ENCODE measurements at regions not wholly inside any gene's neighbourhood (a gene's known extent, or its start where the extent isn't known, plus 50 kb on each side); places are given as distances from the start of the nearest gene placed in this dataset.

DNA sequence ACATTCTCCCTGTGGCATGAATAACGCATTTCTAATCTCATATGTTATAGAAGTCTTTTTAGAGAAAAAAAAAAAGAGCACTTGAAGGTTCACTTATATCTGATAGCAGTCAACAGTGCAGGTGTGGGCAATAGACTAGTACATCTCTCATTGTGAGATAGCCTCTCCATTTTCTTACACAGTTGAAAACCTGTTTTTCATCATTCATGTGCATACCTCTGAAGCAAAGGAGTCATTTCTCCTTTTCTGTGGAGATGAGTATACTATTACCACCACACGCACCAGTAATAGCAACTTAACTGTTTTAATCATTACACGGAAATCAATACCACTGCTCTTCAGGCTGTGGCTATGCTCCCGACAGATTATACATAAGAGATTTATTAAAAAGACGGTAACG lies 1653.3 kb upstream of the TMEFF2 start (continued):
- TF ChIP-seq, protein P1, sequence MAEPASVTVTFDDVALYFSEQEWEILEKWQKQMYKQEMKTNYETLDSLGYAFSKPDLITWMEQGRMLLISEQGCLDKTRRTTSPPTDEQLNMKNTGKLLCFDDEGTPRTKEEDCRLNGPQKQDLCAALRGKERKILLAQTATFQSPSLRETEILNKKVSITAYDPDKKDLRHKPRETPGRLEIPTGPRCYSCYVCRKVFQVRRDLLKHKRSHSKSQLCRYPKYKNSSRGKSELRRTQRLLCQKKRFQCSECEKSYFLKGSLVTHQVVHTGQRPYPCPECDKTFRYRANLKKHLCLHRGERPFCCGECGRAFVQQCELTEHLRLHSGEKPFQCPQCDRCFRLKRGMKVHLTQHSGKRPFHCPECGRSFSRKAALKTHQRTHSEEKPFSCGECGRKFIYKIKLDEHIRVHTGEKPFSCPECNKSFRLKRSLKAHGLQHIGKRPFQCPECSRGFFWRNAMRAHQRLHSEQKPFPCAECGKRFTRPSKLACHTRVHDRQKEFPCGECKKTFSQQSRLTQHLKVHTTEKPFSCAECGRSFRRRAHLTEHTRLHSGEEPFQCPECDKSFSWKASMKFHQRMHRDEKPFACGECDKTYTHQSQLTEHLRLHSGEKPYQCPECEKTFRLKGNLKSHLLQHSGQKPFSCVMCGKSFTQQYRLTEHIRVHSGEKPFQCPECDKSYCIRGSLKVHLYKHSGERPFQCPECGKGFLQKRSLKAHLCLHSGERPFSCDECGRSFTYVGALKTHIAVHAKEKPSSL (CRISPR knock-in tag; conservative IDR thresholded peaks at IDR 0.05) = no peak
- TF ChIP-seq, protein P2, sequence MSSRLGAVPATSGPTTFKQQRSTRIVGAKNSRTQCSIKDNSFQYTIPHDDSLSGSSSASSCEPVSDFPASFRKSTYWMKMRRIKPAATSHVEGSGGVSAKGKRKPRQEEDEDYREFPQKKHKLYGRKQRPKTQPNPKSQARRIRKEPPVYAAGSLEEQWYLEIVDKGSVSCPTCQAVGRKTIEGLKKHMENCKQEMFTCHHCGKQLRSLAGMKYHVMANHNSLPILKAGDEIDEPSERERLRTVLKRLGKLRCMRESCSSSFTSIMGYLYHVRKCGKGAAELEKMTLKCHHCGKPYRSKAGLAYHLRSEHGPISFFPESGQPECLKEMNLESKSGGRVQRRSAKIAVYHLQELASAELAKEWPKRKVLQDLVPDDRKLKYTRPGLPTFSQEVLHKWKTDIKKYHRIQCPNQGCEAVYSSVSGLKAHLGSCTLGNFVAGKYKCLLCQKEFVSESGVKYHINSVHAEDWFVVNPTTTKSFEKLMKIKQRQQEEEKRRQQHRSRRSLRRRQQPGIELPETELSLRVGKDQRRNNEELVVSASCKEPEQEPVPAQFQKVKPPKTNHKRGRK (CRISPR knock-in tag; IDR thresholded peaks at IDR 0.05; ENCODE audit: borderline replicate concordance) = no peak
- TF ChIP-seq MYBL2 (CRISPR knock-in tag; IDR thresholded peaks at IDR 0.05) (no peak), GABPB1 (CRISPR knock-in tag; IDR thresholded peaks at IDR 0.05) (no peak), NR2C2 (CRISPR knock-in tag; IDR thresholded peaks at IDR 0.05) (no peak), HMGA2 (CRISPR knock-in tag; IDR thresholded peaks at IDR 0.05) (no peak)
- TF ChIP-seq, protein P3, sequence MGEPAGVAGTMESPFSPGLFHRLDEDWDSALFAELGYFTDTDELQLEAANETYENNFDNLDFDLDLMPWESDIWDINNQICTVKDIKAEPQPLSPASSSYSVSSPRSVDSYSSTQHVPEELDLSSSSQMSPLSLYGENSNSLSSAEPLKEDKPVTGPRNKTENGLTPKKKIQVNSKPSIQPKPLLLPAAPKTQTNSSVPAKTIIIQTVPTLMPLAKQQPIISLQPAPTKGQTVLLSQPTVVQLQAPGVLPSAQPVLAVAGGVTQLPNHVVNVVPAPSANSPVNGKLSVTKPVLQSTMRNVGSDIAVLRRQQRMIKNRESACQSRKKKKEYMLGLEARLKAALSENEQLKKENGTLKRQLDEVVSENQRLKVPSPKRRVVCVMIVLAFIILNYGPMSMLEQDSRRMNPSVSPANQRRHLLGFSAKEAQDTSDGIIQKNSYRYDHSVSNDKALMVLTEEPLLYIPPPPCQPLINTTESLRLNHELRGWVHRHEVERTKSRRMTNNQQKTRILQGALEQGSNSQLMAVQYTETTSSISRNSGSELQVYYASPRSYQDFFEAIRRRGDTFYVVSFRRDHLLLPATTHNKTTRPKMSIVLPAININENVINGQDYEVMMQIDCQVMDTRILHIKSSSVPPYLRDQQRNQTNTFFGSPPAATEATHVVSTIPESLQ (CRISPR knock-in tag; IDR thresholded peaks at IDR 0.05) = no peak

DNA sequence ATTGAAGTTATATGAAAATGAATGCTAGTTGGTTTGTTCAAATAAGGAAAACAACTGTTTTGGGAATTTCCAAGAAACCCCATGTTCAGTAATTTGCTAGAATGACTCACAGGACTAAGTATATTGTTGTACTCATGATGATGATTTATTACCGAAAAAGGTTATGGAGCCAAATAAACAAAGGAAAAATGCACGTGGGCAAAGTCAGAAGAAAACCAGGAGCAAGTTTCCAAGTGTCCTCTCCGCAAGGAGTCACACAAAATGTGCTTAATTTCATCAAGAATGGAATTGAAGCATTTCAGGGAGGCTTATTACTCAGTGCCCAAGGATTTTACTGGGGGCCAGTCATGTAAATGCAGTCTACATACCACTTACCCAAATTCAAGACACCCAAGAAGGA lies 1652.4 kb upstream of the TMEFF2 start:
- peaks cover 3% of the 10 kb centered on the region; the same call in 1 of the 2 replicates for H3K9me3 Mint-ChIP-seq
- ChIA-PET CTCF (no interaction called here), POLR2A (no interaction called here)
- H3K27ac Mint-ChIP-seq = no peak overlapping the region
- no peak for DNase-seq (ENCODE audit: low spot score)
- TF ChIP-seq, protein P4, sequence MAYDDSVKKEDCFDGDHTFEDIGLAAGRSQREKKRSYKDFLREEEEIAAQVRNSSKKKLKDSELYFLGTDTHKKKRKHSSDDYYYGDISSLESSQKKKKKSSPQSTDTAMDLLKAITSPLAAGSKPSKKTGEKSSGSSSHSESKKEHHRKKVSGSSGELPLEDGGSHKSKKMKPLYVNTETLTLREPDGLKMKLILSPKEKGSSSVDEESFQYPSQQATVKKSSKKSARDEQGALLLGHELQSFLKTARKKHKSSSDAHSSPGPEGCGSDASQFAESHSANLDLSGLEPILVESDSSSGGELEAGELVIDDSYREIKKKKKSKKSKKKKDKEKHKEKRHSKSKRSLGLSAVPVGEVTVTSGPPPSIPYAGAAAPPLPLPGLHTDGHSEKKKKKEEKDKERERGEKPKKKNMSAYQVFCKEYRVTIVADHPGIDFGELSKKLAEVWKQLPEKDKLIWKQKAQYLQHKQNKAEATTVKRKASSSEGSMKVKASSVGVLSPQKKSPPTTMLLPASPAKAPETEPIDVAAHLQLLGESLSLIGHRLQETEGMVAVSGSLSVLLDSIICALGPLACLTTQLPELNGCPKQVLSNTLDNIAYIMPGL (CRISPR knock-in tag; IDR thresholded peaks at IDR 0.05) = no peak
- TF ChIP-seq, protein P5, sequence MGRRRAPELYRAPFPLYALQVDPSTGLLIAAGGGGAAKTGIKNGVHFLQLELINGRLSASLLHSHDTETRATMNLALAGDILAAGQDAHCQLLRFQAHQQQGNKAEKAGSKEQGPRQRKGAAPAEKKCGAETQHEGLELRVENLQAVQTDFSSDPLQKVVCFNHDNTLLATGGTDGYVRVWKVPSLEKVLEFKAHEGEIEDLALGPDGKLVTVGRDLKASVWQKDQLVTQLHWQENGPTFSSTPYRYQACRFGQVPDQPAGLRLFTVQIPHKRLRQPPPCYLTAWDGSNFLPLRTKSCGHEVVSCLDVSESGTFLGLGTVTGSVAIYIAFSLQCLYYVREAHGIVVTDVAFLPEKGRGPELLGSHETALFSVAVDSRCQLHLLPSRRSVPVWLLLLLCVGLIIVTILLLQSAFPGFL (CRISPR knock-in tag; IDR thresholded peaks at IDR 0.05; ENCODE audit: borderline replicate concordance) = no peak
- TF ChIP-seq IRF2 (CRISPR knock-in tag; IDR thresholded peaks at IDR 0.05; ENCODE audit: borderline replicate concordance, low read depth) (no peak), ZBTB21 (CRISPR knock-in tag; IDR thresholded peaks at IDR 0.05; ENCODE audit: borderline replicate concordance) (no peak), NFATC4 (CRISPR knock-in tag; IDR thresholded peaks at IDR 0.05) (no peak), NR2C2 (CRISPR knock-in tag; IDR thresholded peaks at IDR 0.05) (no peak), TCF7 (CRISPR knock-in tag; IDR thresholded peaks at IDR 0.05; ENCODE audit: low read depth) (no peak), SOX15 (CRISPR knock-in tag; IDR thresholded peaks at IDR 0.05) (no peak), RELA (CRISPR knock-in tag; IDR thresholded peaks at IDR 0.05; ENCODE audit: borderline replicate concordance) (no peak), ZNF396 (CRISPR knock-in tag; IDR thresholded peaks at IDR 0.05; ENCODE audit: borderline replicate concordance) (no peak), MYBL2 (CRISPR knock-in tag; IDR thresholded peaks at IDR 0.05) (no peak), SMAD4 (CRISPR knock-in tag; IDR thresholded peaks at IDR 0.05) (no peak), ZNF232 (CRISPR knock-in tag; IDR thresholded peaks at IDR 0.05) (no peak)
- TF ChIP-seq, protein P6, sequence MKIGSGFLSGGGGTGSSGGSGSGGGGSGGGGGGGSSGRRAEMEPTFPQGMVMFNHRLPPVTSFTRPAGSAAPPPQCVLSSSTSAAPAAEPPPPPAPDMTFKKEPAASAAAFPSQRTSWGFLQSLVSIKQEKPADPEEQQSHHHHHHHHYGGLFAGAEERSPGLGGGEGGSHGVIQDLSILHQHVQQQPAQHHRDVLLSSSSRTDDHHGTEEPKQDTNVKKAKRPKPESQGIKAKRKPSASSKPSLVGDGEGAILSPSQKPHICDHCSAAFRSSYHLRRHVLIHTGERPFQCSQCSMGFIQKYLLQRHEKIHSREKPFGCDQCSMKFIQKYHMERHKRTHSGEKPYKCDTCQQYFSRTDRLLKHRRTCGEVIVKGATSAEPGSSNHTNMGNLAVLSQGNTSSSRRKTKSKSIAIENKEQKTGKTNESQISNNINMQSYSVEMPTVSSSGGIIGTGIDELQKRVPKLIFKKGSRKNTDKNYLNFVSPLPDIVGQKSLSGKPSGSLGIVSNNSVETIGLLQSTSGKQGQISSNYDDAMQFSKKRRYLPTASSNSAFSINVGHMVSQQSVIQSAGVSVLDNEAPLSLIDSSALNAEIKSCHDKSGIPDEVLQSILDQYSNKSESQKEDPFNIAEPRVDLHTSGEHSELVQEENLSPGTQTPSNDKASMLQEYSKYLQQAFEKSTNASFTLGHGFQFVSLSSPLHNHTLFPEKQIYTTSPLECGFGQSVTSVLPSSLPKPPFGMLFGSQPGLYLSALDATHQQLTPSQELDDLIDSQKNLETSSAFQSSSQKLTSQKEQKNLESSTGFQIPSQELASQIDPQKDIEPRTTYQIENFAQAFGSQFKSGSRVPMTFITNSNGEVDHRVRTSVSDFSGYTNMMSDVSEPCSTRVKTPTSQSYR (CRISPR knock-in tag; IDR thresholded peaks at IDR 0.05) = no peak
- TF ChIP-seq, protein P7, sequence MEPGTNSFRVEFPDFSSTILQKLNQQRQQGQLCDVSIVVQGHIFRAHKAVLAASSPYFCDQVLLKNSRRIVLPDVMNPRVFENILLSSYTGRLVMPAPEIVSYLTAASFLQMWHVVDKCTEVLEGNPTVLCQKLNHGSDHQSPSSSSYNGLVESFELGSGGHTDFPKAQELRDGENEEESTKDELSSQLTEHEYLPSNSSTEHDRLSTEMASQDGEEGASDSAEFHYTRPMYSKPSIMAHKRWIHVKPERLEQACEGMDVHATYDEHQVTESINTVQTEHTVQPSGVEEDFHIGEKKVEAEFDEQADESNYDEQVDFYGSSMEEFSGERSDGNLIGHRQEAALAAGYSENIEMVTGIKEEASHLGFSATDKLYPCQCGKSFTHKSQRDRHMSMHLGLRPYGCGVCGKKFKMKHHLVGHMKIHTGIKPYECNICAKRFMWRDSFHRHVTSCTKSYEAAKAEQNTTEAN (CRISPR knock-in tag; IDR thresholded peaks at IDR 0.05) = no peak
- TF ChIP-seq, protein P8, sequence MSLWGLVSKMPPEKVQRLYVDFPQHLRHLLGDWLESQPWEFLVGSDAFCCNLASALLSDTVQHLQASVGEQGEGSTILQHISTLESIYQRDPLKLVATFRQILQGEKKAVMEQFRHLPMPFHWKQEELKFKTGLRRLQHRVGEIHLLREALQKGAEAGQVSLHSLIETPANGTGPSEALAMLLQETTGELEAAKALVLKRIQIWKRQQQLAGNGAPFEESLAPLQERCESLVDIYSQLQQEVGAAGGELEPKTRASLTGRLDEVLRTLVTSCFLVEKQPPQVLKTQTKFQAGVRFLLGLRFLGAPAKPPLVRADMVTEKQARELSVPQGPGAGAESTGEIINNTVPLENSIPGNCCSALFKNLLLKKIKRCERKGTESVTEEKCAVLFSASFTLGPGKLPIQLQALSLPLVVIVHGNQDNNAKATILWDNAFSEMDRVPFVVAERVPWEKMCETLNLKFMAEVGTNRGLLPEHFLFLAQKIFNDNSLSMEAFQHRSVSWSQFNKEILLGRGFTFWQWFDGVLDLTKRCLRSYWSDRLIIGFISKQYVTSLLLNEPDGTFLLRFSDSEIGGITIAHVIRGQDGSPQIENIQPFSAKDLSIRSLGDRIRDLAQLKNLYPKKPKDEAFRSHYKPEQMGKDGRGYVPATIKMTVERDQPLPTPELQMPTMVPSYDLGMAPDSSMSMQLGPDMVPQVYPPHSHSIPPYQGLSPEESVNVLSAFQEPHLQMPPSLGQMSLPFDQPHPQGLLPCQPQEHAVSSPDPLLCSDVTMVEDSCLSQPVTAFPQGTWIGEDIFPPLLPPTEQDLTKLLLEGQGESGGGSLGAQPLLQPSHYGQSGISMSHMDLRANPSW (CRISPR knock-in tag; conservative IDR thresholded peaks at IDR 0.05; ENCODE audit: low read depth) = no peak
- no peaks in the 10 kb centered on the region for H3K36me3 Mint-ChIP-seq
- ATAC-seq = no peak
- no peak overlapping the region for H3K4me3 Mint-ChIP-seq
- peaks cover 28% of the 10 kb centered on the region for H3K4me1 Mint-ChIP-seq
- no peaks in the 10 kb centered on the region for H3K27me3 Mint-ChIP-seq (ENCODE audit: low read depth)

Data from WTC11 (cell line).